Activated T-cell treated with anti-CD3 and anti-CD28 coated beads for 24 hours (primary cell): ENCODE measurements at regions not wholly inside any gene's neighbourhood (a gene's known extent, or its start where the extent isn't known, plus 50 kb on each side); places are given as distances from the start of the nearest gene placed in this dataset.
"Not testable (repeated sequence)": the region's sequence is repeated elsewhere in the genome, so short reads cannot be mapped to it uniquely, and the experiment has no call there.

Source experiments
- DNase-seq: peaks from one replicate; pipeline ENCODE4 v3.0.0-alpha.2; 2020; ENCODE audit warnings: low read depth

DNA sequence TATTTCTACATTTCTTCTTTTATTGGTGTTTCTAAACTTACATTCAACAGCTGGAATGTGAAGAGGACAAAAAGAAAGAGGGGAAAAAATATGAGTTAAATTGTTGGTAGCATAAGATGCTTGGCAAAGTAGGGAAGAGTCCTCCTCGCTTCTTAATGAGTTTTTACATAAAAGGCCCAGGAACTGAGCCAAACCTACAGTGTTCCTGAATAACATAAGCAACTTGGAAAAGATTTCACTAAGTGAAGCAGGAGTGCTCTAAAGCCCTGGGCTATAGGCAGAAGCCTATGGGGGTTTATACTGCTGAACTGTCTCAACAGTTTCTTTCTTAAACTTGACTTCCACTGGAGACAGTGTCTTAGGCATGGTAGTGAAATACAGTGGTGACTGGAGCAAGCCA is 115.0 kb upstream of the USP25 start:
- no peak for DNase-seq

DNA sequence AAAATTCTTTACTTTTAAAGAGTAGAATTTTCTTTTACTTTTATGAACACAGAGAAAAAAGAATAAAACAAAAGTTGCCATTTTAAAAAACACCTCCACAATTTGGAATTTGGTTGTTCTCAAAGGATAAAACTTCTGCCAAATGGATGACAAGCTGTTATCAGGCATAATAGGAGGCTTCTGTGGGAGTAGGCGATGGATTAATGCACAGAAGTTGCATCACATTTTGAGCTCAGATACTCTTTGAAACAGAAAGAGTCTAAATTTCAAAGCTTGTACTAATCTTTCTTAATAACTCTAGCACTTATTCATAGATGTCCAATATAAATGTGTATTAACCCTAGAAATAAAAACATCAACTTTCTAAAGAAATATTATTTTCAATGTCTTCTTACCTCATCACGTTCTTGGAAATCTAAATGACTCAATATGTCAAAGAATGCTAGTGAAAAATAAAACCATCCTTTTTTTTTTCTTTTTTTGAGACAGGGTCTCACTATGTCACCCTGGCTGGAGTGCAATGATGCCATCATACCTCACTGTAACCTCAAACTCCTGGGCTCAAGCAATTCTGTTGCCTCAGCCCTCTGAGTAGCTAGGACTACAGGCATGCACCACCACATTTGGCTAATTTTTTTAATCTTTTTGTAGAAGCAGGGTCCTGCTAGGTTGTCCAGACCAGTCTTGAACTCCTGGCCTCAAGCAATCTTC is 112.8 kb upstream of the USP25 start:
- DNase-seq: no peak

- DNase-seq: no peak
Observed at GRCh38 chr21:15617964-15618363, 111.8 kb upstream of the USP25 start.

- no peak for DNase-seq
Observed at GRCh38 chr21:15620892-15621291, 108.9 kb upstream of the USP25 start.

DNA sequence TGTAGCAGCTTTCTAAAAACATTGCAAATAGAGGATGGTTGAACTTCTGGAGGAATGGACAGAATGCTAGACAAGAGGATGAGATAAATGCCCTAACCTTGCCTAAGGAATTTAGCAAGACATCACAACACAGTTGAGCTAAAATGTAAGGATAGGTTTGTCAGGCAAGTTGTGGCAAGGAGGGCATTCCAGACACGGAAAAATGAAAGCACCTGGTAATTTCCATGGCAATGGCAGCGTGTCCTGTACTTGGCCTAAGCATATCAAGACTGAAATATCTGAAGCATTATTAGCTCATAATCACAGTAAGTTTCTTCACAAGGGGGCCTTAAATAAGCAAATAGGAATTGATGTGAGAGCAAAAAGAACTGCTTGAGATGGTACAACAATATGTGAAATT is 105.1 kb upstream of the USP25 start:
- DNase-seq: no peak

GRCh38 chr21:15625363-15625762 is 104.4 kb upstream of the USP25 start:
- no peak for DNase-seq

- DNase-seq: no peak
Observed at GRCh38 chr21:15626031-15626430, 103.8 kb upstream of the USP25 start.

- no peak for DNase-seq
Observed at GRCh38 chr21:15627011-15627410, 102.8 kb upstream of the USP25 start.

- DNase-seq: no peak
Observed at GRCh38 chr21:15627823-15628222, 102.0 kb upstream of the USP25 start.

GRCh38 chr21:15631342-15631741 is 98.4 kb upstream of the USP25 start:
- DNase-seq: no peak

GRCh38 chr21:15634541-15634940 is 95.2 kb upstream of the USP25 start:
- not testable (repeated sequence) for DNase-seq

GRCh38 chr21:15638856-15639549 is 90.8 kb upstream of the USP25 start:
- DNase-seq: no peak

GRCh38 chr21:15640113-15640512 is 89.7 kb upstream of the USP25 start:
- not testable (repeated sequence) for DNase-seq

- DNase-seq: no peak
Observed at GRCh38 chr21:15644489-15644888, 85.3 kb upstream of the USP25 start.

DNA sequence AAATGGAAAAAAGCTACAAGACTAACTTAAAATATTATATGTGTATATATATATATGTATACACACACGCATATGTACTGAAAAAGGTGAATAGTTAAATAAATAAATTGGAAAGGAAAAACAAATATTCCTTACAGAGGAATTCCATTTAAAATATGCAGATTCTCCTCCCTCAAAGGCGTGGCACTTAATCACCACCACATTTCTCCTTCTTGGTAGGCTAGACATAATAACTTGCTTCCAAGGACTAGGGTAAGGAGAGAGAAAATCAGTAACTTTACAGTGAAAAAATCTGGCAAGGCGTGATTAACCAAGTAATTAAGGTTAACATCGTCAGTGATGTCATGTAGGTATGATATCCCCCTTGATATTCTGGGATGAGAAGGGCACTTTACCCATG is 84.0 kb upstream of the USP25 start:
- no peak for DNase-seq

- no peak for DNase-seq
Observed at GRCh38 chr21:15650735-15651134, 79.0 kb upstream of the USP25 start.

DNA sequence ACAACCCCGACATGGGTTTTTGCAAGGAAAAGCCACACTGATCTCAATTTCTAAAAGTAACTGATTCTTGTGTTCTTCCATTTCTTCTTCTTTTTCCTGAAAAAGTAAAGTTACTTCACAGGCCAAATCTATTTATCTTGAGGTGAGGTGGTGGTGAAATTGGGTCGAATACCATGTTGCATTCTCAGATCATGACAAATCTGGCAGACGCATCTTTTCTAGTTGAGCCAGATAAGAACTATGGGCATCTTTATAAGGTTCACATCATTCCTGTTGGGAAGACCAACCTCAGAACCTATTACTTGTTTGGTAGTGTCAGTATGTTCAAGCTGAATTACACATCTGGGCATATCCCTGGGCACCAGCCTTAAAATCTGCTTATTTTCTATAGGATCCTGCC is 78.6 kb upstream of the USP25 start:
- no peak for DNase-seq

- DNase-seq: no peak
Observed at GRCh38 chr21:15653710-15654109, 76.1 kb upstream of the USP25 start.

- no peak for DNase-seq
Observed at GRCh38 chr21:15654171-15654570, 75.6 kb upstream of the USP25 start.

DNA sequence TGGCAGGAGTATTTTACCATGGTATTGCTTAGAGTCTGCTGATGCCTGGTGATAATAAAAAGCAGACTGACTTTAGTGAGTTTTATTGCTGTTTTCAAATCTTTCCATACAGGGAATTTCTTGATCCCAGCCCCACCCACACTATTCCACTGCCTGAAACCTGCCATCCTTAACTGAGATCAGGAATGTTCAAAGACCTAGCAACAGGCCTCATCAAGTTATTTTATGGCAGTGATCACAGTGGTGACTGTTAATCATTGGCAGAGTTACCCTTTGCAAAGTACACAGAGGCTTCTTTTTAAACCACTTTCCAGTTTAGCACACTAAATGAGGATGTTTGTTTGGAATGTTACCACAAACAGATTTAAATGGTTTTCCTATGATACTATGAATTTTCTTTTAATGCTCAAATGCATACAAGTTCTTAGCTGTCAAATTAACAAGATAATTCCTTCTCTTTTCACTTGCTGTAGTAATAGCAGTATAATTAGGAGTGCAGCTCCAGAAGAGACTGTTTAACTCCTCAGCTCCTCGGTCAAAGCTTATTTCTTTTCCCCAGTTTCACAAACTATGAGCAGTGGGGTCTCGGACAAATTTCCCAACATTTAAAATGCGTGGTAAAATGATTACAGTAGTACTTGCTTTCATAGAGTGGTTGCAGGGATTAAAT is 69.9 kb upstream of the USP25 start:
- DNase-seq: no peak

DNA sequence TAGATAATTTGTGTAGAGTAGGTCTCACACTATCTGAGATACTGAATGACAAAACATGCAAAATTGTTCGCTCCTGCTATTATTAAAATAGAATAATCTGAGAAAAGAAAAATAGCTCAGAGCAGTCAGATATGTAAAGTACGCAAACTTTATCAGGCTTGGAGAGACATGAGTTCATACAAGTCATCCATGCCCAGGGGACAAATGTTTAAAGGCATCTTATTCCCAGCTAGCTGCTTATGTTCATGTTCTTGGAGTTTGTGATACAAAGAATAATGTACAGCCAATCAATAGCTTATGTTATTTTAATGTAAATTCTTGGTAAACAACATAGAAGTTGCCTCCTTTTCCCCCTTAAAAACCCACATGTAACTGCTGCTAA is 69.4 kb upstream of the USP25 start:
- DNase-seq: no peak

DNA sequence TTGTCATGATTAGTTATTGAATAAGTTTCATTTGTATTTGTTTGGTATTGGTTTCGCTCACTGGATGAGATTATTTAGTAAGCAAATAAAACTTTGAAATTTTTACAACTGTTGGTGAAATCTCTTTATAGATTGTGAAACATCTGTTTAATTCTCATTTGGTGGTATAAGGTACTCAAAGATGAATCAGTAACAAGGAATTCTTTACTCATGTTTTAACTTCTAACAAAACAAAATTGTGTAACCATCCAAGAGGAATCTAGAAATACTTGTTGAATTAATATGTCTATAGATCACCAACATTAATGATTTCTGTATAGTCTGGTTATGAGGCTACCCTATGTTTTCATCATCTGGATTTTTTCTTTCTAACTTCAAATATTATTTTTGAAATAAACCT is 62.8 kb upstream of the USP25 start:
- no peak for DNase-seq

DNA sequence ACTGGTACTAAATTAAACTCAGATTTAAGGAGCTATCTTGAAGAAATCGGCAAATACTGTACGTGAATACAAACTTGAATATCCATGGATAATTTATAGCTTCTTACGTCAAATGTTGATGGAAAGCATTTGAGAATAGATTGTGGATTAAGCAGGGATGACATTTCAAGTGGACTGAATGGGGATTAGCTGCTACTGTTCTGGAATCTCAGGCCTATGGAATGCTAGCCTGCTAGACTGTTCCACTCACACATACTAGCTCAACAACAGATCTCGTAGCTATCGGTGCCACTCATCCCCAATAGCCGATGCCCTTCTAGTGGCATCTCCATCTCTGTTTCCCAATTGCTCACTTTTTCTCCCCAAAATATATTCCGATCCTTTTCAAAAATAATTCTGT is 62.0 kb upstream of the USP25 start:
- DNase-seq: no peak
